ENCODE measurements at regions not wholly inside any gene's neighbourhood (a gene's known extent, or its start where the extent isn't known, plus 50 kb on each side); places are given as distances from the start of the nearest gene placed in this dataset.

DNA sequence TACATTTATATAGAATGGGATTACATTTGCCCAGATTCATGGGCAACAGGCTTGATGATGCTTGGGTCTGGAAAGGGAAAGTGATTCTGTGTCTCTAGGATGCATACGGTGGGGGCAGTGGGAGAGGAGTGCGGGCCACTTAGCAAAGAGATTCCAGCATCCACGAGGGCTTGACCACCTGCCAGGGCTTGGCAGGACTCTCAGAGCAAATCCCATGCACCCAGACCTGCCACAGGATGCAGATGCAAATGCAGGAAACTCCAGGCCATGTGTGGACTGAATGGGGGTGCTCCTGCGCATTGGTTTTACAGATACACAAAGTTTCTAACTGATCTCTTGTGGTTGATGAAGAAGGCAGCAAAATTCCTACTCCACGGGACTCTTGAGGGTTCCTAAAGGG is 334.7 kb downstream of the CYRIA start:
- no peaks in the 10 kb centered on the region for H4K20me1 ChIP-seq (ENCODE audit: insufficient read depth, low read length)
- H3K23ac ChIP-seq (ENCODE audit: low read depth, low read length): no peak overlapping the region
- H3K9ac ChIP-seq (ENCODE audit: low read depth, low read length): no peak overlapping the region
- no peak overlapping the region for H2AK9ac ChIP-seq (replicated peaks; ENCODE audit: low read depth, low read length, poor library complexity)
- H3K56ac ChIP-seq (ENCODE audit: extremely low read depth, insufficient read depth, low read length): no peak overlapping the region
- intact Hi-C loops (cut with micrococcal nuclease) (no loop called here), dilution Hi-C loops (cut with HindIII; ENCODE audit: low sequenced_read_pairs, unreplicated experiment) (no loop called here), in situ Hi-C loops (cut with MboI; ENCODE audit: low sequenced_read_pairs) (no loop called here)
- CTCF ChIA-PET: no interaction called here
- POLR2A ChIA-PET (ENCODE audit: unreplicated experiment): no interaction called here
- no peaks in the 10 kb centered on the region for H3K79me1 ChIP-seq (ENCODE audit: low read depth in 1 of 2, low read length in 2 of 2)
- no peaks in the 10 kb centered on the region for H3K4me1 ChIP-seq (ENCODE audit: control insufficient read depth, insufficient read depth, low read length)
- ATAC-seq (ENCODE audit: low read depth) (no peak), DNase-seq (no peak)
- no peak overlapping the region for H3K4me3 ChIP-seq (ENCODE audit: insufficient read depth, low read depth, low read length)
- H2BK15ac ChIP-seq (ENCODE audit: low read depth, low read length): no peak overlapping the region
- no peak overlapping the region for H2AFZ ChIP-seq (replicated peaks; ENCODE audit: low read length, poor library complexity)
- H3K18ac ChIP-seq (ENCODE audit: low read depth, low read length): no peak overlapping the region
- H3K9me3 ChIP-seq (ENCODE audit: control insufficient read depth, insufficient read depth, low read length): peaks cover 24% of the 10 kb centered on the region
- TF ChIP-seq, protein P1, sequence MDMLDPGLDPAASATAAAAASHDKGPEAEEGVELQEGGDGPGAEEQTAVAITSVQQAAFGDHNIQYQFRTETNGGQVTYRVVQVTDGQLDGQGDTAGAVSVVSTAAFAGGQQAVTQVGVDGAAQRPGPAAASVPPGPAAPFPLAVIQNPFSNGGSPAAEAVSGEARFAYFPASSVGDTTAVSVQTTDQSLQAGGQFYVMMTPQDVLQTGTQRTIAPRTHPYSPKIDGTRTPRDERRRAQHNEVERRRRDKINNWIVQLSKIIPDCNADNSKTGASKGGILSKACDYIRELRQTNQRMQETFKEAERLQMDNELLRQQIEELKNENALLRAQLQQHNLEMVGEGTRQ (IDR thresholded peaks at IDR 0.05; ENCODE audit: low read depth, low read length): no peak
- TF ChIP-seq FOS (IDR thresholded peaks at IDR 0.05; ENCODE audit: low read depth, low read length) (no peak), RFX5 (IDR thresholded peaks at IDR 0.05; ENCODE audit: low read depth, low read length) (no peak)
- TF ChIP-seq, protein P2, sequence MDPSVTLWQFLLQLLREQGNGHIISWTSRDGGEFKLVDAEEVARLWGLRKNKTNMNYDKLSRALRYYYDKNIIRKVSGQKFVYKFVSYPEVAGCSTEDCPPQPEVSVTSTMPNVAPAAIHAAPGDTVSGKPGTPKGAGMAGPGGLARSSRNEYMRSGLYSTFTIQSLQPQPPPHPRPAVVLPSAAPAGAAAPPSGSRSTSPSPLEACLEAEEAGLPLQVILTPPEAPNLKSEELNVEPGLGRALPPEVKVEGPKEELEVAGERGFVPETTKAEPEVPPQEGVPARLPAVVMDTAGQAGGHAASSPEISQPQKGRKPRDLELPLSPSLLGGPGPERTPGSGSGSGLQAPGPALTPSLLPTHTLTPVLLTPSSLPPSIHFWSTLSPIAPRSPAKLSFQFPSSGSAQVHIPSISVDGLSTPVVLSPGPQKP (IDR thresholded peaks at IDR 0.05; ENCODE audit: borderline replicate concordance, low read depth, low read length): no peak
- no TSS peak for BruUV-seq (replicated peaks)
- H4K5ac ChIP-seq (ENCODE audit: low read depth, low read length): no peak overlapping the region
- H4K91ac ChIP-seq (ENCODE audit: insufficient read depth, low read depth, low read length): no peak overlapping the region
- H3K36me3 ChIP-seq (ENCODE audit: control insufficient read depth, insufficient read depth, low read length): no peaks in the 10 kb centered on the region
- WGBS, 2 experiments (ENCODE audit: extremely low coverage in 2 of 2, insufficient read length in 1 of 2): no CpG with 5 or more reads among the region's 5 CpGs
- no peak overlapping the region for H2BK120ac ChIP-seq (ENCODE audit: low read depth, low read length)
- H3K14ac ChIP-seq (replicated peaks; ENCODE audit: low read depth, low read length): no peak overlapping the region
- no peak overlapping the region for H3K27ac ChIP-seq (ENCODE audit: insufficient read depth, low read length)
- no peak overlapping the region for H2BK20ac ChIP-seq (ENCODE audit: low read depth, low read length)
- no peak overlapping the region for H4K8ac ChIP-seq (ENCODE audit: low read depth in 2 of 2, low read length in 2 of 2)
- no peaks in the 10 kb centered on the region for H3K27me3 ChIP-seq (ENCODE audit: control insufficient read depth, insufficient read depth, low read length)
- no peaks in the 10 kb centered on the region for H3K9me1 ChIP-seq (ENCODE audit: insufficient read depth, low read length)
- no peak overlapping the region for H2BK5ac ChIP-seq (ENCODE audit: low read depth, low read length, poor library complexity, severe bottlenecking)
- no peak overlapping the region for H3K4me2 ChIP-seq (ENCODE audit: low read depth, low read length)
- no peak overlapping the region for H3K4ac ChIP-seq (ENCODE audit: low read depth, low read length)
- no peak overlapping the region for H2AK5ac ChIP-seq (ENCODE audit: low read depth, low read length)

Measured in IMR-90 (cell line).